T-helper 1 cell treated with Interleukin-12 subunit alpha and Interleukin-12 subunit beta and Interleukin-4 antibody, amounts not matched to agents 30 μg/mL and 1 μg/mL, for 36 hours (primary cell): ENCODE measurements at regions not wholly inside any gene's neighbourhood (a gene's known extent, or its start where the extent isn't known, plus 50 kb on each side); places are given as distances from the start of the nearest gene placed in this dataset.

Experiments used
- H3K27ac Mint-ChIP-seq: one replicate; pipeline ENCODE4 v1.8.0; 2021; ENCODE audit warnings: mild to moderate bottlenecking, mixed read lengths
- H3K27me3 Mint-ChIP-seq: one replicate; pipeline ENCODE4 v1.8.0; 2021; ENCODE audit warnings: low read depth, mixed read lengths
- H3K36me3 Mint-ChIP-seq: one replicate; pipeline ENCODE4 v1.8.0; 2021; ENCODE audit warnings: low read depth, mixed read lengths
- H3K4me1 Mint-ChIP-seq: one replicate; pipeline ENCODE4 v1.8.0; 2021; ENCODE audit warnings: low read depth, mixed read lengths
- H3K4me3 Mint-ChIP-seq: one replicate; pipeline ENCODE4 v1.8.0; 2021; ENCODE audit warnings: mild to moderate bottlenecking, moderate library complexity, mixed read lengths
- H3K9me3 Mint-ChIP-seq: one replicate; pipeline ENCODE4 v1.8.0; 2021; ENCODE audit warnings: mixed read lengths

DNA sequence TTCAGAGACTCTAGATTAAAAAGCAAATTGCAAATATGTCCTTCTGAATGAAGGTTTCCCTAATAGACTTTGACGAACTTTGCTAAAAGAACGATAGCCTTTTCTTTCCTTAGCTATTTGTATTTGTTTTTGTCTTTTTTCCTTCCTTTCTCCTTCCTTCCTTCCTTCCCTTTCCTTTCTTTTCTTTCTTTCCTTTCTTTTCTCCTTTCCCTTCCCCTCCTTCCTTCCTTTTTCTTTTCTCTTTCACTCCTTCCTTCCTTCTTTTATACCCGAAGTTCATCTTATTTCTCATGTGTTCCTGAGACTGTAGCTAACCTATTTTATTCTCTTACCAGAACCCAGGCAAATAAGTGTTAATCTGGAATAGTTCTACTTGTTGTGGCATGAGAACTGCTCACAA lies 381.2 kb upstream of the RUNX1 start:
- Mint-ChIP-seq H3K27ac (no peak overlapping the region), H3K4me3 (no peak overlapping the region), H3K27me3 (peaks cover 14% of the 10 kb centered on the region), H3K4me1 (peaks cover 15% of the 10 kb centered on the region), H3K36me3 (peaks cover 15% of the 10 kb centered on the region), H3K9me3 (peaks cover 36% of the 10 kb centered on the region)

DNA sequence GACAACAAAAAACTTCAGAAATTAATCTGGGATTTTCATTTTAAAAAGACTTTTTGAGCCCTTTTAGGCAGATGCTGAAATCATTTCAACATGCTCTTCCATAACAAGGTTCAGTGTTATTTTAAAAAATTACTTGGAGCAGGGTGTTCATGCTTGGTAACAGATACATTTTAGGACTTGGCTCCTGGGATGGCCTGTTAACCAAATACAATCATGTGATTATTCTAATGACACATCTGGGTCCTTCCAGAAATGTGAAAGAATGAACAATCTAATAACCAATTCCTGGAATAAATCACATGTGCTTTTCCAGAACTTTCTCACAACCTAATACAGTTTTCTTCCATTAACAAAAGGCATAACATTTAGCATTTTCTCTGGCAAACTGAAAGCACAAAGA lies 379.8 kb upstream of the RUNX1 start:
- Mint-ChIP-seq H3K4me3 (no peak overlapping the region), H3K36me3 (peaks cover 12% of the 10 kb centered on the region), H3K27ac (no peak overlapping the region), H3K9me3 (peaks cover 26% of the 10 kb centered on the region), H3K27me3 (peaks cover 14% of the 10 kb centered on the region), H3K4me1 (peaks cover 15% of the 10 kb centered on the region)

DNA sequence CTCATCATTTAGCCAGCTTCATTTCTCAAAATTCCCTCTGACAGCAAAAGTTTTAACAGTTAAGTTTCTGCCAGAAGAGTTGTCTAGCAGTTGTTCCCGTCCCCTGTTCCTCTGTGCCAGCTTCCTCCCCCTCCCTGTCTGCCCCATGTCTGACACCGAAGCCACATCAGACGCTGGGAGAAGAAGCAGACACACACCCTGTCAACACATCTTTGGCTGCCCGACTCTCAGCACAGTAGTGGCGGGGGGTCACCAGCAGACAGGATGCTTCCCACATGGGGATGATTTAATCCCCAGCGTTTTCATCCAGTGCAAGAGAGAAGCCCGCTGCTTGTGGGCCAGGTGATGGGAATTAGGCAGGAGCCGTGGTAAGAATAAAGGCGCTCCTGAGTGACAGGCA lies 379.4 kb upstream of the RUNX1 start:
- Mint-ChIP-seq H3K9me3 (peaks cover 21% of the 10 kb centered on the region), H3K4me3 (peak overlapping the region; percentile 45), H3K27me3 (peaks cover 14% of the 10 kb centered on the region), H3K27ac (no peak overlapping the region), H3K4me1 (peaks cover 15% of the 10 kb centered on the region), H3K36me3 (peaks cover 12% of the 10 kb centered on the region)

DNA sequence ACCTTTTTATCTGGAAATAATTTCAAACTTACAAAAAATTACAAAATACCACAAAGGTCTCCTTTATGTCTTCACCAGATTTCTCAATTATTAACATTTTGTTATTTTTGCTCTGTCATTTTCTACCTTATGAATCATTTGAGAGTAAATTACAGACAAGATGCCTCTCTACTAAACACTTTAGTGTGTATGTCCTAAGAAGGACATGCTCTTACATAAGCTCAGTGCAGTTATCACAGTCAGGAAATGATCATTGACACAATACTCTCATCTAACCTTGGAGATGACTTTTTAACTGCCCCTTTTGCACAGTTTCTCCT lies 378.9 kb upstream of the RUNX1 start:
- Mint-ChIP-seq H3K27ac (no peak overlapping the region), H3K9me3 (peaks cover 17% of the 10 kb centered on the region), H3K4me1 (peaks cover 15% of the 10 kb centered on the region), H3K27me3 (peaks cover 14% of the 10 kb centered on the region), H3K36me3 (peaks cover 9% of the 10 kb centered on the region), H3K4me3 (no peak overlapping the region)

DNA sequence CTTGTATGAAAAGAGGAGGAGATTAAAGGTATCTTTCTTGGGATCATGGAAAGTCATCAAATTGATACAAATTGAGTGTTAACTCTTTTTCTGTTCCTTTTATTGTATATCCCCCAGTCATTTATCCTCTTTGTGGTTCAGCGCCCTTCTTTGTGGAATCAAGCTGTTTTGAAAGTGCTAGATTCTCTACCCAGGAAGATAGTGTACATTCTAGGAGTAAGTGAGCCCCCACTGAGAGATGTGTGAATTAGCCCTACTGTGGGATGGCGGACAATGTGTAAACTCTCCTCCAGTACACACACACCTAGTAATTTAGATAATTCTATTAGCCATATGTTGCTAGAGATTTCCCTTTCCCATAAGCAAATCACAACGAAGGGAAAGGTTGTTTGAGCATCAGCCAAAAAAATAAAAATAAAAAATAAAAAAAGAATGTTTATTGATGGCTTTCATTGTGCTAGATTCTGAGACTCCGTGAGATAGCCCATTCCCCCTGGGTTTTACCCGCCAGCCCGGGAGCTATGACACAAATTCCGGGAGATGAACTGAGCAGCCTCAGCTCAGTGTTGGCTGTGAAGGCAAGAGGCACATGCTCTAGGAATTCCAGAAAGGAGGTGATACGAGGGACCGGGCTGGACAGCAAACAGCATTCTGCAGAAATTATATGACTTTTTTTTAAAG lies 378.4 kb upstream of the RUNX1 start:
- peaks cover 4% of the 10 kb centered on the region for H3K36me3 Mint-ChIP-seq
- H3K9me3 Mint-ChIP-seq, result peaks cover 17% of the 10 kb centered on the region
- peaks cover 15% of the 10 kb centered on the region for H3K4me1 Mint-ChIP-seq
- peaks cover 14% of the 10 kb centered on the region for H3K27me3 Mint-ChIP-seq
- H3K27ac Mint-ChIP-seq, result no peak overlapping the region
- H3K4me3 Mint-ChIP-seq, result no peak overlapping the region

DNA sequence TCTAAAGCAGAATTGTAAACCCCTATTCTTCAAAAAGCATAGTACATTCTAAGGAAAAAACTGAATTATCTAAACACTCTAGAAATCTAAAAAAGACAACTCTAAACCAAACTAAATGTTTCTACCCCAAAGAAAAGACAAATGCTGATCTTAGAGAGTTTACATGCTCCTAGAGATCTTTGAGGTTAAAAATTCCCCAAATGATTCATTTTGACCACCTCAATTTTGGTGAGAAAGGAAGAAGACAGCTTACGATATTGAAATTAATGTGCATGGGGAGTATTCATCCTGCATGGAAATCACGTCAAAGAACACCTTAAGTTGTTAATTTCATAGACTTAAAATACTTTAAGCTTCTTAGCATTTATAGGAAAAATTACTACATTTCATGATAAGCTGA lies 377.8 kb upstream of the RUNX1 start:
- no peak overlapping the region for H3K27ac Mint-ChIP-seq
- H3K27me3 Mint-ChIP-seq, result peaks cover 14% of the 10 kb centered on the region
- H3K9me3 Mint-ChIP-seq, result peaks cover 20% of the 10 kb centered on the region
- H3K4me3 Mint-ChIP-seq, result no peak overlapping the region
- H3K36me3 Mint-ChIP-seq, result peaks cover 3% of the 10 kb centered on the region
- H3K4me1 Mint-ChIP-seq, result peaks cover 15% of the 10 kb centered on the region

DNA sequence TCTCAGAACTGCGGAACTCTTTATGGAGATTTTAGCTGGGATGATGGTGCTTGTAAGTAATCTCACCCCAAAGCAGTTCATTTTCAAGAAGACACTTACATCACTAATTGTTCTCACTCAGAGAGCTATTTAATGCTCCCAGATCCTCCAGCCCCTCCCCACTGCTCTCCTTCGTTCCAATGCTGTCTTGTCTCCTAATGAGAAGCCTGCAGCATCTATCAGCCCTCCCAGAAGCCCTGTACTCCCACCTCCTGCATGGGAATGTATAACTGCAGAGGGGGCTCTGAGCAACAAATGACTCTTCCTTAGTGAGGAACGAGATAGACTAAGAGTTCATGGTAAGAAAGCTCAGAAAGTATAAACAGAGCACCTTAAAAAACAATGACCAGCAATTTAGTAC lies 377.4 kb upstream of the RUNX1 start:
- Mint-ChIP-seq H3K4me1 (peaks cover 15% of the 10 kb centered on the region), H3K27ac (no peak overlapping the region), H3K36me3 (peaks cover 2% of the 10 kb centered on the region), H3K27me3 (peaks cover 14% of the 10 kb centered on the region), H3K4me3 (no peak overlapping the region), H3K9me3 (peaks cover 20% of the 10 kb centered on the region)

DNA sequence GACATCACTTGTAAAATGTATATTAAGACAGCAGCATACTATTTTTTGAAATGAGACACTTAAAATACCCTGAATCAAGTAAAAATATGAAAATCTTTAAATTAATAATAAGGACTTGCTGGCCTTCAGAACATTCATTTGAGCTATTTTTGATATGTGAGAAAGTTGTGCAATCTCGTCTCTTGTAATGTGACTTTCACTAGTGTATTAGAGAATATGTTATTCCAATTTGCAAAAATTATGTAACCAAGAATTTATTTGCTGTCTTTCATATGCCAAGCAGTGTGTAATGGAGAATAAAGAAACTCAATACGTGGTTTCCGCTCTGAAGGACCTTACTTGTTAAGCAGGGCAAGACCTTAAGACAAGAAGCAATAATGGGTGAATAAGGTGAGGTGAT lies 375.0 kb upstream of the RUNX1 start:
- Mint-ChIP-seq H3K27ac (no peak overlapping the region), H3K27me3 (peaks cover 7% of the 10 kb centered on the region), H3K36me3 (no peaks in the 10 kb centered on the region), H3K4me1 (peaks cover 15% of the 10 kb centered on the region), H3K9me3 (peaks cover 25% of the 10 kb centered on the region), H3K4me3 (no peak overlapping the region)

DNA sequence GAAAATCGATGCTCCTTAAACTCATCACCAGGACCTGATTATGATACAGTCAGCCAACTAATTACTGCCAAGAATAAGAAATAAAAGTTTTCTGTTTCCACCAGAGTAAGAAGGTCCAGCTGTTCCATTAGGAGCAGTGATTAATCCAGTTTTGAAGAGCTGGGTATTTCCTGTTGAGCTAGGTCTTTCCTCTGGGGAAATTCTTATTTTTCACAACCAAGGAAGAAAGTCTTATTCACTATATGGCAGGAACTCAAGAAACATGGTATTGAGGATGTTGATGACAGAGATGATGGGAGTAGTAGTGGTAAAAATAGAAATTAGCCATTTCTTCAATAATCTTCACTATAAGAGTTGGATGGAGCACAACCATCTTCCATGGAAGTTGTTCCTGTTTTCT lies 374.6 kb upstream of the RUNX1 start:
- H3K27ac Mint-ChIP-seq, result no peak overlapping the region
- H3K9me3 Mint-ChIP-seq, result peaks cover 25% of the 10 kb centered on the region
- peaks cover 7% of the 10 kb centered on the region for H3K27me3 Mint-ChIP-seq
- H3K4me1 Mint-ChIP-seq, result peaks cover 15% of the 10 kb centered on the region
- H3K4me3 Mint-ChIP-seq, result no peak overlapping the region
- H3K36me3 Mint-ChIP-seq, result no peaks in the 10 kb centered on the region

DNA sequence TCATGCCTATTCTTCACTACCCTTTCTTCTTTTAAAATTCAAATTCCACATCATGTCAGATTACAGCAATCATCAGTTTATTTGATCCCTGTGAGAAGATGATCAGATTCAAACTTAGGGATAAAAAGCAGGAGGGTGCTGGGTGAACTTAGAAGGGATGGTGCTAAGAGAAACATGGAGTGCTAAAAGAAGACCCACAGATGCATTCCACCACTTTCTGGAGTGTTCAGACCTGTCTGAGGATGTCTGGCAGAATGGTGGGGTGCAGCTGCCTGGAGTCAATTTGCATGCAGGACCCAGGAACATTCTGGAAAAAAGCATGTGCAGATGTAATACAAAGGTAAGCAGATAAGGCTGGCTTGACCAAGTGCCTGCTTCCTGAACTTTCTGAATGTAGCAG lies 372.9 kb upstream of the RUNX1 start:
- Mint-ChIP-seq H3K9me3 (peaks cover 25% of the 10 kb centered on the region), H3K36me3 (no peaks in the 10 kb centered on the region), H3K27ac (no peak overlapping the region)

DNA sequence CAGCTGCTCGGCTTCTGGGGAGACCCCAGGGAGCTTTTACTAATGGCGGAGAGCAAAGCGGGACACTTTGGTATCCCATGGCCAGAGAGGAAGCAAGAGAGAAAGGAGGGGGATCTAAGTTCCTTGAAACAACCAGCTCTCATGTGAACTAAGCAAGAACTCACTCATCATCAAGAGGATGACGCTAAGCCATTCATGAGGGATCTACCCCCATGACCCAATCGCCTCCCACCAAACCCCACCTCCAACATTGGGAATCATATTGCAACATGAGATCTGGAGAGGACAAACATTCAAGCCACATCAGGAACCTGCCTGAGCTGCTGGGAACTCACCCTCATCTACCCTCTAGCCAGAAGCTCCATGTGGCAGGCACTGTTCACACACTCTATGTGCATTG lies 372.1 kb upstream of the RUNX1 start:
- Mint-ChIP-seq H3K9me3 (peaks cover 29% of the 10 kb centered on the region), H3K4me3 (no peak overlapping the region), H3K27me3 (no peaks in the 10 kb centered on the region), H3K36me3 (no peaks in the 10 kb centered on the region), H3K4me1 (no peaks in the 10 kb centered on the region), H3K27ac (no peak overlapping the region)

More for the DNA sequence above, 372.9 kb upstream of the RUNX1 start:
- Mint-ChIP-seq H3K4me1 (peaks cover 7% of the 10 kb centered on the region), H3K4me3 (no peak overlapping the region), H3K27me3 (peaks cover 4% of the 10 kb centered on the region)

DNA sequence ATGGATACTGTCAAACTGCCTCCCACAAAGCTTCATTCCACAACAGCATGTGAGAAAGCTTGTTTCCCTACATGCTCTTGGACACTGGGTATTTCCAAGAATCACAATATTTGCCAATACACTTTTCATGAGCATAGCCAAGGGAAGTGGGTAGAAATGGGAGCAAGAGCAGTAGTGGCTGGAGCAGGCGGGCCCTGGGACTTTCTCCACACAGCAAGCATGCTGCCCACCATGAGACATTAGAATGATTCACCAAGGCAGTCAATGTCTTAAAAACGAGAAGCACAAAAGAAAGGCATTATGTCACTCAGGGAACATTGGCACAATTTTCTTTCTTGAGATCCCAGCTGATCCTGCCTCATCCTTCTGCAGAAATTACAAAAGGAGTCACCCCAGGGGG lies 371.6 kb upstream of the RUNX1 start:
- H3K27me3 Mint-ChIP-seq, result no peaks in the 10 kb centered on the region
- H3K27ac Mint-ChIP-seq, result no peak overlapping the region
- peaks cover 29% of the 10 kb centered on the region for H3K9me3 Mint-ChIP-seq
- H3K4me1 Mint-ChIP-seq, result no peaks in the 10 kb centered on the region
- H3K4me3 Mint-ChIP-seq, result no peak overlapping the region
- H3K36me3 Mint-ChIP-seq, result no peaks in the 10 kb centered on the region

DNA sequence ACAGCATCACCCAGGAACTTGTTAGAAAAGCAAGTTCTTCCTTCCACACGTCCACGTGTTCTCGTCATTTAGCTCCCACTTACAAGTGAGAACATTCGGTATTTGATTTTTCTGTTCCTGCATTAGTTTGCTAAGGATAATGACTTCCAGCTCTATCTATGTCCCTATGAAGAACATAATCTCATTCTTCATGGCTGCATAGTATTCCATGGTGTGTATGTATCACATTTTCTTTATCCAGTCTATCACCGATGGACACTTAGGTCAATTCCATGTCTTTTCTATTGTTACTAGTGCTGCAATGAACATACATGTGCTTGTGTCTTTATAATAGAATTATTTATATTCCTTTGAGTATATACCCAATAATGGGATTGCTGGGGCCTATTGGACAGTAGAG lies 368.7 kb upstream of the RUNX1 start:
- peaks cover 27% of the 10 kb centered on the region for H3K9me3 Mint-ChIP-seq
- no peaks in the 10 kb centered on the region for H3K4me1 Mint-ChIP-seq
- peaks cover 9% of the 10 kb centered on the region for H3K27me3 Mint-ChIP-seq
- no peak overlapping the region for H3K4me3 Mint-ChIP-seq
- H3K27ac Mint-ChIP-seq, result no peak overlapping the region
- H3K36me3 Mint-ChIP-seq, result no peaks in the 10 kb centered on the region

DNA sequence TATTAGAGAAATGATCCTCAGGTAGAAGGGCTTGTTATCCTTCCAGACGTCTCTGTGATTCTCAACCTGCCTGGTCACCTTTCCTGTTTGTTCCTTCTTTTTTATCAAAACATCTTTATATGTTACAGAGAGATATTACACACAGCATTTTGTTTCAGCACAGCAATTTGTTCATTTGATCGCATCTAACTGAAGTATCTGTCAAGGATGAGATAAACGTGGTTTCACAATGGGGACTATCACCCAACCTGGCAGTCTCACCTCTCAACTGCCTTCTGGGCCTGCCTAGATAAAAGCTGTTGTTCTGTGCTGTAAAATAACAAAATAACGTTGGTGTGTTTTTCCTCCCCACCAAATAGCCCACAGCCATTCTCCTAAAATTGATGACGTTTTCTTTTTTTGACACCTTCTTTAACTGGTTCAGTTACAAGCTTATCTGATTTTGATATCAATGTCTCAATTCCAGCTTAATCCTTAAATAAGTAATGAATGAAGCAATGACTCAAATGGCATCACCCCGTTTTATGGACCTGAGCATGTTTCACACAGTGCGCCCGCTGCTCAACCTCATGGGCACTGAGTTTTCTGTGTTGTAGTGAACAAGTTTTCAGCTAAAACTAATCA lies 367.9 kb upstream of the RUNX1 start:
- Mint-ChIP-seq H3K4me3 (no peak overlapping the region), H3K27me3 (peaks cover 9% of the 10 kb centered on the region), H3K9me3 (peaks cover 19% of the 10 kb centered on the region), H3K27ac (no peak overlapping the region), H3K36me3 (no peaks in the 10 kb centered on the region), H3K4me1 (no peaks in the 10 kb centered on the region)

DNA sequence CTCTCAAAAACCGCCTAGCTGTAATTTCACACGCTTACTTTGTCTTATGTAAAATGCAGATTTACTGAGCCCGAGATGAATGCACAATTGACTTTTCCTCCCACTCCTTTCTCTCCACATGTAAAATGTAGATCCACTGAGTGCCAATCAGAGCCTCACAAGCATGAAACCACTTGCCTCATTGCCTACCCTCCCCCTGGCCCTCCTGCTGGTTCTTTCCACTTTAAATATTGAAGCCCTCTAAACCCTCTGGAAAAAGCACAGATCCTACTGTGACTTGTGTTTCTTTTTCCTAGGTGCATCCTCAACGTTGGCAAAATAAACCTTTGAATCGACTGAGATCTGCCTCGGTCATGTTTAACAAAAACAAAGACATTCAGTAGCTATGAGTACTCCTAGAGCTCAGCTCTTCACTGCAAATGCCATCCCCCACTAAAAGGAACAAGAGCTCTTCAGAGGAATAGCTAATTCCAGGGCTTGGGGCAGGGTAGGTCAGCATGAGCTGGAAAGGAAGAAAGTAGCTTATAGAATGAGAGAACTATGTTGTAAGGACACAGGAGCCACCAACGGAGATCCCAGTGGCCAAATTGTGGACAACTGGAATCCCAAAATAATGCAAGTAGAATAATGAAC lies 365.5 kb upstream of the RUNX1 start:
- Mint-ChIP-seq H3K36me3 (no peaks in the 10 kb centered on the region), H3K27ac (no peak overlapping the region), H3K4me1 (no peaks in the 10 kb centered on the region), H3K4me3 (no peak overlapping the region), H3K9me3 (peaks cover 5% of the 10 kb centered on the region), H3K27me3 (peaks cover 9% of the 10 kb centered on the region)
